ENCODE measurements at regions not wholly inside any gene's neighbourhood (a gene's known extent, or its start where the extent isn't known, plus 50 kb on each side); places are given as distances from the start of the nearest gene placed in this dataset.
A peak's percentile ranks its signal among the peaks of the same experiment; 100 is the strongest.

GRCh38 chr15:47975427-47975826 is 145.4 kb upstream of the SLC24A5 start:
- H3K4me3 ChIP-seq: no peak overlapping the region
- no peak for TF ChIP-seq CTCF (IDR thresholded peaks at IDR 0.05)
- DNase-seq (ENCODE audit: low spot score) (no peak), ATAC-seq (ENCODE audit: insufficient number of reproducible peaks, low FRiP score, low read depth) (no peak)
- no peak overlapping the region for H3K27ac ChIP-seq
- no peaks in the 10 kb centered on the region for H3K9me3 ChIP-seq
- H3K27me3 ChIP-seq (replicated peaks; ENCODE audit: insufficient read depth): no peaks in the 10 kb centered on the region
- H3K4me1 ChIP-seq (ENCODE audit: control insufficient read depth in 1 of 2, low read depth in 2 of 2): no peaks in the 10 kb centered on the region
- no peaks in the 10 kb centered on the region for H3K36me3 ChIP-seq

GRCh38 chr15:47983533-47983932 is 137.3 kb upstream of the SLC24A5 start:
- Histone ChIP-seq H3K4me3 (no peak overlapping the region), H3K36me3 (no peaks in the 10 kb centered on the region), H3K9me3 (no peaks in the 10 kb centered on the region), H3K4me1 (ENCODE audit: control insufficient read depth in 1 of 2, low read depth in 2 of 2) (no peaks in the 10 kb centered on the region), H3K27ac (no peak overlapping the region), H3K27me3 (replicated peaks; ENCODE audit: insufficient read depth) (no peaks in the 10 kb centered on the region)
- no peak for TF ChIP-seq CTCF (IDR thresholded peaks at IDR 0.05)
- DNase-seq (ENCODE audit: low spot score): no peak
- no peak for ATAC-seq (ENCODE audit: insufficient number of reproducible peaks, low FRiP score, low read depth)

GRCh38 chr15:47985568-47985967 is 135.2 kb upstream of the SLC24A5 start:
- DNase-seq (ENCODE audit: low spot score): no peak
- no peaks in the 10 kb centered on the region for H3K9me3 ChIP-seq
- no peaks in the 10 kb centered on the region for H3K4me1 ChIP-seq (ENCODE audit: control insufficient read depth in 1 of 2, low read depth in 2 of 2)
- H3K4me3 ChIP-seq: no peak overlapping the region
- no peaks in the 10 kb centered on the region for H3K36me3 ChIP-seq
- TF ChIP-seq CTCF (IDR thresholded peaks at IDR 0.05): no peak
- ATAC-seq (ENCODE audit: insufficient number of reproducible peaks, low FRiP score, low read depth): no peak
- H3K27ac ChIP-seq: no peak overlapping the region
- no peaks in the 10 kb centered on the region for H3K27me3 ChIP-seq (replicated peaks; ENCODE audit: insufficient read depth)

- Histone ChIP-seq H3K9me3 (no peaks in the 10 kb centered on the region), H3K4me1 (ENCODE audit: control insufficient read depth in 1 of 2, low read depth in 2 of 2) (peaks cover 0 to 10% of the 10 kb centered on the region in 2 donors), H3K27ac (no peak overlapping the region), H3K4me3 (no peak overlapping the region), H3K27me3 (replicated peaks; ENCODE audit: insufficient read depth) (no peaks in the 10 kb centered on the region), H3K36me3 (no peaks in the 10 kb centered on the region)
- TF ChIP-seq CTCF (IDR thresholded peaks at IDR 0.05): no peak
- no peak for DNase-seq (ENCODE audit: low spot score)
- no peak for ATAC-seq (ENCODE audit: insufficient number of reproducible peaks, low FRiP score, low read depth)
Measured at GRCh38 chr15:47987461-47987860, 133.3 kb upstream of the SLC24A5 start.

- no peak for DNase-seq (ENCODE audit: low spot score)
- H3K4me1 ChIP-seq (ENCODE audit: control insufficient read depth in 1 of 2, low read depth in 2 of 2): peaks cover 0 to 10% of the 10 kb centered on the region in 2 donors
- no peak overlapping the region for H3K27ac ChIP-seq
- no peaks in the 10 kb centered on the region for H3K27me3 ChIP-seq (replicated peaks; ENCODE audit: insufficient read depth)
- no peaks in the 10 kb centered on the region for H3K9me3 ChIP-seq
- H3K36me3 ChIP-seq: no peaks in the 10 kb centered on the region
- TF ChIP-seq CTCF (IDR thresholded peaks at IDR 0.05): peak; percentile 72
- ATAC-seq (ENCODE audit: insufficient number of reproducible peaks, low FRiP score, low read depth): no peak
- no peak overlapping the region for H3K4me3 ChIP-seq
Measured at GRCh38 chr15:47987908-47988532, 132.8 kb upstream of the SLC24A5 start.

Measured in thoracic aorta (tissue), 2 donors.